Neural progenitor cell (in vitro differentiated cells): ENCODE measurements at regions not wholly inside any gene's neighbourhood (a gene's known extent, or its start where the extent isn't known, plus 50 kb on each side); places are given as distances from the start of the nearest gene placed in this dataset.
"Not testable (repeated sequence)": the region's sequence is repeated elsewhere in the genome, so short reads cannot be mapped to it uniquely, and the experiment has no call there.

ENCODE experiments used
- CTCF ChIP-seq: fragments of 200-600 bp; sonication (generic); IDR thresholded peaks from 2 replicates; pipeline ENCODE4 v1.5.1; 2017; ENCODE audit warnings: antibody characterized with exemption, mild to moderate bottlenecking
- EZH2 ChIP-seq: fragments of 200-600 bp; sonication (generic); IDR thresholded peaks from 2 replicates; pipeline ENCODE4 v1.6.1; 2017; ENCODE audit warnings: antibody characterized with exemption, mild to moderate bottlenecking, moderate library complexity
- EZH2phosphoT487 ChIP-seq: fragments of 200-600 bp; sonication (generic); IDR thresholded peaks from 2 replicates; pipeline ENCODE4 v1.6.1; 2017; ENCODE audit warnings: antibody characterized with exemption

- TF ChIP-seq CTCF, EZH2phosphoT487, EZH2: not testable (repeated sequence)
Measured at GRCh38 chr16:18119092-18119491, 217.4 kb downstream of the NPIPA8 start.
